GM21360 (cell line): ENCODE measurements at regions not wholly inside any gene's neighbourhood (a gene's known extent, or its start where the extent isn't known, plus 50 kb on each side); places are given as distances from the start of the nearest gene placed in this dataset.

Experiments used
- ATAC-seq: cut with Tn5 transposase; IDR thresholded peaks from one replicate; pipeline ENCODE4 v1.9.1; 2021; ENCODE audit warnings: mild to moderate bottlenecking, moderate library complexity; ENCODE audit not compliant: unreplicated experiment

DNA sequence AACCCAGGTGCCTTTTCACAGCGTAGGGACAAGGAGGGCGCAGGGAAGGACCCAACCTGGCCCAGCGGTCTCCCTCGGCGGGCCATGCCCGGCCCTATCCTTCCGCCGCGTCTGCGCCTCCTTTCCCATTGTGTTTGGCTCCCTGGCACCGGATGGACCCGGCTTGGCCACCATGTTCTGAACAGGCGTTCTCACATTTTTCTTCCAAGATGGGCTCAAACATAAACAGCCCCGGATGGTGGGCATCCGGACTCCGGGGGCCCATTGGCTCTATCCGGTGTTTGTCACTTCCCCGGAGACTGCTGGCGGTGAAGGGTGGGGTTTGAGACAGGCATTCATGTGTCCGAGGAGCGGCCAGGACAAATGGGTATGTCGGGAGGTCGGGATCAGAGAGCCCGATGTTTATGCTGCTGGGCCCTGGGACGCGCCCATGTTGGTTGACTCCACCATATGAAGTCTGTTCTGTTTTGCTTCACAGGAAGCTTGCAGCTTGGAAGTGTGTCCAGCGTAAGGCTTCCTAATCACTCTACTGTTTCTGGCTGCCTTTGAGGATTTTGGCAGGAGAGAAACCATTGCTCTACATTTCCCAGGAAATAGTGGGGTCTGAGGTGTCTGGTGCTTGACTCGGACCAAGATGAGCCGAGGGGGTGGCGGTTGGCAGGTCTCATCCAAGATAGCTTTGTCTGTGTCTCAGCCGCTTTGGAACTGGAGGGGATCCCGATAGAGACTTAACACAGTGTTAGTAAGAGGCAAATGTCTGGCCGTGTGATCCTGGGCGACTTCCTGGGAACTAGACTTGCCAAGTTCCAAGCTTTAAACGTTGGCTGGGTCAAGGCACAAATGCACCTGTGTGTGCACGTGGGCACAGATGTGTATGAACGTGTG is 188.3 kb downstream of the IRF8 start:
- ATAC-seq: no peak

- ATAC-seq: no peak
These were observed 188.9 kb downstream of the IRF8 start for GRCh38 chr16:86087896-86088230.

DNA sequence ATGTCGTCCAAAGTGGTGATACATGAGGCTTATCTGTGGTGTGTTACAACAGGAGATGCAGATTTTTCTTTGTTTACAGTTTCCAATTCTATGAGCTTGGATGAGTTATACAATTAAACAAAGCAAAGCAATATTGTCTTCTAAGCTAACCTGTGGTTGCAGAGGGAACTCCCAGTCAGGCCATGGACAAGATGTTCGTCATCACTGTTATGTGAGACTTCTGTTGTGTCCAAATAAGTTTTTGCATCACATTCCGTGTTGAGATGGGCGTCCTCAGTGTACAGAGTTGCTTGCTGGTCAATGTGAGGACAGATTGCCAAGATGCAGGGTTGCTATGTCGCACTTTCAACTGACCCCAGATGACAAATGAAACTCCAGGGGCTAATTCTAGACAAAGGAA is 189.3 kb downstream of the IRF8 start:
- no peak for ATAC-seq

DNA sequence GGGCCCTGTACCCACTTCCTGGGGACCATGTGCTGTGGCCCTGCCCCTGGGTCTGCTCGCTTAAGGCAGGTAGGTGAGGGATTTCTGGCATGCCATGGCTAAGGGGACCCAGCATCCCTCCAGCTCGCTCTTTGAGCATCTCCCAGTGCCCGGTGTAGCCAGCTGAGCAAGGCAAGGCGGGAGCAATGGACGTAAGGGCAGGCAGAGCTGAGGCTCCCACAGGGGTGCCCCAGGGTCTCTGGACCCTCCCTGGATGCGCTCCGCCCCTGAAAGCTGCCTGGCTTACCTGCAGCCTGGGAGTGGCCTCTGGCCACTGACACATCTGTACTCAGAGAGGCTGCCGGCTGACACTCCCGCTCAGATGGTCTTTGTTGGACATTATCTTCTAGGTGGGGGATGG is 189.9 kb downstream of the IRF8 start:
- no peak for ATAC-seq

GRCh38 chr16:86089334-86089900 is 190.5 kb downstream of the IRF8 start:
- ATAC-seq: no peak

GRCh38 chr16:86089991-86090390 is 191.0 kb downstream of the IRF8 start:
- no peak for ATAC-seq

GRCh38 chr16:86090461-86091170 is 191.7 kb downstream of the IRF8 start:
- ATAC-seq: no peak

DNA sequence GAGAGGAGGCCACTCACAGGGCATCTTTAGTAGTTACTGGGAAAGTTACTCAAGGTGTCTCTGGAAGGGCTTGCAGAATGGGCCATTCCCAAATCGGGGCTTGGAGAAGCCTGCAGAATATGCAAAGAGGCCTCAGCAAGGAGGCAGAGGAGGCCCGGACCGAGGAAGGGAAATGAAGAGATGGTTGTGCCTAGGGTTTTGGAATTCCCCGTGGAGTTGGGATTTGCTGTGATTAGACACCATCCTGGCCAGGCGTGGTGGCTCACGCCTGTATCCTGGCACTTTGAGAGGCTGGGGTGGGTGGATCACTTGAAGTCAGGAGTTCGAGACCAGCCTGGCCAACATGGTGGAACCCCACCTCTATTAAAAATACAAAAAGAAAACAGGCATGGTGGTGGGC is 193.0 kb downstream of the IRF8 start:
- no peak for ATAC-seq

- no peak for ATAC-seq
These were observed 193.9 kb downstream of the IRF8 start for GRCh38 chr16:86092586-86093480.

GRCh38 chr16:86093801-86094750 is 195.1 kb downstream of the IRF8 start:
- no peak for ATAC-seq

DNA sequence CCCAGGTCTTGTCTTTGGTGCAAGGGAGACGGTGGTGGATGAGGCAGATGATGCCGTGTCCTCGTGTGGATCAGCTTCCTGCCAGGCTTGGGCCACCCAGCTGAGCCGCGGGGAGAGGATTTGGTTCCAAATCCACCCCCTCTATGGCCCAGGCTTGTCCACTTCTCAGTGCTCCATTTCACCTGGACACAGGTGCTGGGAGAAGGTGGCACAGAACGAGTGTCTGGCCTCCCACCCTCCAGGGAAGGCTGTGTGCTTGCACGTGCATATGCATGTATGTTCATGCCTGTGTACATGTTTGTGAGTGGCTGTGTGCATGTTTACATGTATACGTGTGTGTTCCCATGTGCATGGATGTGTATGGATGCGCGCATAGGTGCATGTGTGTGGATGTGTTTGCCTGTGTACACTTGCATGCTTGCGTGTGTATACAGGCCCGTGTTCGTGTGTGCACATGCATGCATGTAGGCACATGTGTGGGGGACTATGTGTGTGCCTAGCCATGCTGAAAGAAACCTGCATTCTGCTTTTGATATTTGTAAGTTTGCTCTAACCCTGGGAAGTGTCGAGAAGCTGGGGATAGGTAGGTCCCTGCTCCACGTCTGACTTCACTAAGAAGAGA is 196.3 kb downstream of the IRF8 start:
- no peak for ATAC-seq

GRCh38 chr16:86095906-86096485 is 197.0 kb downstream of the IRF8 start:
- ATAC-seq: no peak

DNA sequence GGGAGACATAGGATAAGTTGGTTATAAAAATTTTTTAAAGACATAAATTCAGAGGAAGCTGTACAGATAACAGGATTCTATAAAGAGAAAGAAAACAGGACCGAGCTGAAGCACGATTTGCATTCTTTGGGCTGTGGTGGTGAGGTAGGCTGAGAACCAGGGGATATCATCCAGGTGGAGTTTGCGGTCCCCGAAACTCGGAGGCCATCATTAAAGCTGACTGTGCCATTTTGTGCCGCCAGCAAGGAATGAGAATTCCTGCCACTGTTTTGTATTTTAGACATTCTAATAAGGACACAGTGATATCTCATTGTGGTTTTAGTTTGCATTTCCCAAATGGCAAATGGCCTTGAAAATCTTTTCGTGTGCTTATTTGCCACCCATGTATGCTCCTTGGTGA is 197.9 kb downstream of the IRF8 start:
- no peak for ATAC-seq

DNA sequence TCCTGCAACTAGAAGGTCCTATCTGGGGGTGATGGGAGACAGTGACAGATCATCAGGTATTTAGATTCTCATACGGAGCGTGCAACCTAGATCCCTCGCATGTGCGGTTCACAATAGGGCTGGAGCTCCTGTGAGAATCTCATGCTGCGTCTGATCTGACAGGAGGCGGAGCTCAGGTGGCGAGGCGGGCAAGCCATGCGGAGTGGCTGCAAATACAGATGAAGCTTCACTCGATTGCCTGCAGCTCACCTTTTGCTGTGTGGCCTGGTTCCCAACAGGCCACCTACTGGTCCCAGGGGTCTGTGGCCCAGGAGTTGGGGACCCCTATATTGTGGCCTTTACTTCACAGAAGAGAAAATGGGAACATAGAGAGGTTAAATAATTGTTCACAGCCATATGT is 200.4 kb downstream of the IRF8 start:
- ATAC-seq: no peak

DNA sequence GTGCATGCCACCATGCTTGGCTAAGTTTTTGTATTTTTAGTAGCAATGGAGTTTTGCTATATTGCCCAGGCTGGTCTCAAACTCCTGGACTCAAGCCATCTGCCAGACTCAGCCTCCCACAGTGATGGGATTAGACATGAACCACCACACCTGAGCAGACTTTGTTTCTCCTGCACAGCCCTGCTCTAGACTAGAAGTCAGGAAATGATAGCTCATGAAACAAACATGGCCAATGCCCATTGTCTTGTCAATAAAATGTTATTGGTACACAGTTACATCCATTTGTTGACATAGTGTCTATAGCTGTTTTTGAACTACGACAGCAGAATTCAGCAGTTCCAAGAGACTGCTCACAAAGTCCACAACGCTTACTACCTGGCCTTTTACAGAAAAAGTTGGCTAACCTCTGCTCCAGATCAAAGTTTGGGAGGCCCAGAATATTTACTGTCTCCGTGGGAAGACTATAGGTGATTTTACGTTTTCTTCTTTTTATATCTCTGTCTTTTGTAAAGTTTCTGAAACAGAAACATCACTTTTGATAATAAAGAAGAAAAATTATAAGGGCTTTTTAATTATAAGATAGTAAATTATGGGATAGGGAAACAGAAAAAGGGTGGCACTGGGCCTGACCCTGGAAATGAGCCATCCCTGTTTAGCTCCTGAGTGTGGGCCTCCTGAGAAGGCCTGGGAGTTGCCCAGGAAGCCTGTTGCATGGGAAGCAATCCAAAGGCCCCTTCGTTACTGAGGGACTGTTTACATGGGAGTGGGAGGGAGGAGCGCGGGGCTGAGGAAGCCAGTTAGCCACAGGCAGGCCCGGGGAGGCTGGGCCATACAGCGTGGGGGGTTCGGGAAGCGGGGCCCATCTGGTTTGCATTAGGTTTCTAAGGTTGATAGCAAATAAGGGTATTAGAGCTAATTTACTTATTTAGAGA is 201.5 kb downstream of the IRF8 start:
- no peak for ATAC-seq

DNA sequence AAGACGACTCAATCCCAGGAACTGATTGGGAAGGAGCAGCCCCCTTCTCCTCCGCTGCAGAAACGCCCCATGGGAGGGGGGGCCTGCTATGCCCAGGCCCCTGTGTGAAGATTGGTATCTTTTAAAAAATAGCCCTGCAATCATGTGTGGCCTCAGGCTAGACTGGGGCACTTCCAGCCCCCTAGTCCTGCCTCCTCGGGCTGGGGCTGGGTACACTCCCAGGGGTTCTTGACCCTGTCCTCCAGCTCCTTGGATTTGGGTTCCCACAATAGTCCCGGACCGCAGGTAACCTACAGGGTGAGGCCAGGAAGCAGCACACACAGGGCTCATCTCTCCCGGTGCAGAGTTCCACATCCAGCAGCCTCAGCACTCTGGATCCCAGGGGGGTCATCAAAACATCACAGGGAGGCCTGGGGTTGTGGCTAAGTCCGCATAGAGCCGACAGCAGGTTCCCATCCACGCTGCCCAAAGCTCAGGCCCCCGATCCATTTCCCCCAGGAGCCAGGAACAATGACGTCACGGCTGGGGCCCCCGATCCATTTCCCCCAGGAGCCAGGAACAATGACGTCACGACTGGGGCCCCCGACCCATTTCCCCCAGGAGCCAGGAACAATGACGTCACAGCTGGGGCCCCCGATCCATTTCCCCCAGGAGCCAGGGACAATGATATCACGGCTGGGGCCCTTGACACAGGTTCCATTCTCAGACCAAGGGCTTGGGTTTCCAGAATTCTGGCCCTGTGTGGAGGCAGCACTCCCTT is 202.4 kb downstream of the IRF8 start:
- ATAC-seq: no peak

GRCh38 chr16:86101897-86102157 is 202.9 kb downstream of the IRF8 start:
- ATAC-seq: no peak

DNA sequence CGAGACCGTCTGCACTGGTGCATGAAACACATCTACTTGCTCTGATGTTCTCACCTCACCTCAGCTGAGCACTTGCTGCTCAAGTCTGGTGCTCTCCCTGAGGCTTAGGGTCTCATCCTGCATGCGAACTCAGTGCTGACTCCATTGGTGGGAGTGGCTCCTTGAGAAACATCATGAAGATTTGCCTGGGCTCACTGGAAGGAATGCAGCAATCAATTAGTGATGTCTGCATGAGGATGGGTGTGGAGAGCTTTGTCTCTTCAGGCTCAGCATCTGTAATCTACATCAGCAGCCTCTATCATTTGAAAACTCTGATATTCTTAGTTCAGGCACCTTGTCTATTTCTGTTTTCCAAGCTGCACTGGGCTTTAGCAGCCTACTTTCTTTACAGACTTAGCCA is 204.4 kb downstream of the IRF8 start:
- no peak for ATAC-seq
